ENCODE measurements at regions not wholly inside any gene's neighbourhood (a gene's known extent, or its start where the extent isn't known, plus 50 kb on each side); places are given as distances from the start of the nearest gene placed in this dataset.

DNA sequence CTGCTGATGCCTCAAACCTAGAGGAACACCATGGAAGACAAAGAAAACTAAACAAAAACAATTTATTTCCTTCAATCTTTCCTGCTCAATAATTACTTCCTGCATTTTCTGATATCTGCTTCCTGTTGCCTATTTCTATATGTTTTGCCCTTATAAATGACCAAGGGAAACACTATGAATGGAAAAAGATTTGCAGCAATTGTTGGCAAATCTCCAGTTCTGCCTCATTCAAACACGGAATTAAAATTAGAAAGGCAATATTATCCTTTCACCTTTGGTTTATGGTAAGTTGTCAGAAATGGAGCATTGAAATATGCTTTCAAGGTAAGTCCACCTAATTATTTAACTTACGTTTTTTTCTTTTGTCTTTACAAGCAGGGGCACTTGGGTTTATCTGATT, 552.2 kb upstream of the ANKRD30A start:
- no peaks in the 10 kb centered on the region for H4K20me1 ChIP-seq (ENCODE audit: insufficient read depth, low read length)
- H3K4me1 ChIP-seq (ENCODE audit: insufficient read depth, low read length), result peaks cover 3% of the 10 kb centered on the region
- no peak overlapping the region for H2AFZ ChIP-seq (ENCODE audit: low read depth, low read length)
- Mint-ChIP-seq H3K27ac (ENCODE audit: unreplicated experiment) (no peak overlapping the region), H3K4me3 (ENCODE audit: unreplicated experiment) (no peak overlapping the region), H3K36me3 (ENCODE audit: low read depth, unreplicated experiment) (no peaks in the 10 kb centered on the region), H3K9me3 (ENCODE audit: unreplicated experiment) (peaks cover 2% of the 10 kb centered on the region), H3K4me1 (ENCODE audit: low read depth, unreplicated experiment) (peaks cover 6% of the 10 kb centered on the region), H3K27me3 (ENCODE audit: low read depth, unreplicated experiment) (no peaks in the 10 kb centered on the region)
- no peak overlapping the region for H3K9ac ChIP-seq (ENCODE audit: low read length)
- no peak overlapping the region for H3K27ac ChIP-seq (ENCODE audit: low read depth, low read length)
- H3K36me3 ChIP-seq (ENCODE audit: insufficient read depth, low read length), result no peaks in the 10 kb centered on the region
- DNase-seq (ENCODE audit: low read depth), result no peak
- no peak for TF ChIP-seq EZH2 (IDR thresholded peaks at IDR 0.05; ENCODE audit: insufficient read depth, low read length)
- TF ChIP-seq, protein P1, sequence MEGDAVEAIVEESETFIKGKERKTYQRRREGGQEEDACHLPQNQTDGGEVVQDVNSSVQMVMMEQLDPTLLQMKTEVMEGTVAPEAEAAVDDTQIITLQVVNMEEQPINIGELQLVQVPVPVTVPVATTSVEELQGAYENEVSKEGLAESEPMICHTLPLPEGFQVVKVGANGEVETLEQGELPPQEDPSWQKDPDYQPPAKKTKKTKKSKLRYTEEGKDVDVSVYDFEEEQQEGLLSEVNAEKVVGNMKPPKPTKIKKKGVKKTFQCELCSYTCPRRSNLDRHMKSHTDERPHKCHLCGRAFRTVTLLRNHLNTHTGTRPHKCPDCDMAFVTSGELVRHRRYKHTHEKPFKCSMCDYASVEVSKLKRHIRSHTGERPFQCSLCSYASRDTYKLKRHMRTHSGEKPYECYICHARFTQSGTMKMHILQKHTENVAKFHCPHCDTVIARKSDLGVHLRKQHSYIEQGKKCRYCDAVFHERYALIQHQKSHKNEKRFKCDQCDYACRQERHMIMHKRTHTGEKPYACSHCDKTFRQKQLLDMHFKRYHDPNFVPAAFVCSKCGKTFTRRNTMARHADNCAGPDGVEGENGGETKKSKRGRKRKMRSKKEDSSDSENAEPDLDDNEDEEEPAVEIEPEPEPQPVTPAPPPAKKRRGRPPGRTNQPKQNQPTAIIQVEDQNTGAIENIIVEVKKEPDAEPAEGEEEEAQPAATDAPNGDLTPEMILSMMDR (IDR thresholded peaks at IDR 0.05; ENCODE audit: insufficient read depth, low read depth, low read length), result no peak
- no peak overlapping the region for H3K4me2 ChIP-seq (ENCODE audit: low read length)
- no peaks in the 10 kb centered on the region for H3K9me3 ChIP-seq (ENCODE audit: insufficient read depth, low read depth, low read length)
- H3K4me3 ChIP-seq (ENCODE audit: insufficient read depth, low read depth, low read length), result no peak overlapping the region
- H3K27me3 ChIP-seq (ENCODE audit: insufficient read depth, low read length), result no peaks in the 10 kb centered on the region
- FAIRE-seq, result no peak
- no peaks in the 10 kb centered on the region for H3K79me2 ChIP-seq (ENCODE audit: insufficient read depth, low read length)

DNA sequence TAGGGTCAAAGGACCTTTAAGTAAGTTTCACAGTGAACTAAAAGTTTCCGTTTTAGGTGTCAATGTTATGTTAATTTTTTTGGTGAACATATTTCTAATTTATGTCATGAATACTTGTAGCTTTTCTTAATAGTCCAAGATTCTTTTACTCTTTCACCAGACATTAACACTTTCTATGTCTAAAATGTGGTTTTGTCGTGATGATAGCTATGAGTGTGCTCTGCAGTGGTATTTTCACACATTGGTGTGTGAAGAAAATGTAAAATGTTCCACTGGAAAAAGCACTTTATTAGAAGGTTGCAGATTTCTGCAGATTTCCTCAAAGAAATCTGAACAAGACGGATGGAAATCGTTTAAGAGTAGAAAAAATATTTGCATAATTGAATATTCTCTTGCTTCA, 561.0 kb upstream of the ANKRD30A start:
- Histone ChIP-seq H4K20me1 (ENCODE audit: insufficient read depth, low read length) (no peaks in the 10 kb centered on the region), H3K4me3 (ENCODE audit: insufficient read depth, low read depth, low read length) (no peak overlapping the region), H3K4me2 (ENCODE audit: low read length) (no peak overlapping the region), H3K79me2 (ENCODE audit: insufficient read depth, low read length) (no peaks in the 10 kb centered on the region), H2AFZ (ENCODE audit: low read depth, low read length) (no peak overlapping the region), H3K9me3 (ENCODE audit: insufficient read depth, low read depth, low read length) (no peaks in the 10 kb centered on the region), H3K4me1 (ENCODE audit: insufficient read depth, low read length) (no peaks in the 10 kb centered on the region), H3K9ac (ENCODE audit: low read length) (no peak overlapping the region), H3K27me3 (ENCODE audit: insufficient read depth, low read length) (no peaks in the 10 kb centered on the region), H3K27ac (ENCODE audit: low read depth, low read length) (no peak overlapping the region), H3K36me3 (ENCODE audit: insufficient read depth, low read length) (no peaks in the 10 kb centered on the region)
- H3K4me3 Mint-ChIP-seq (ENCODE audit: unreplicated experiment), result no peak overlapping the region
- H3K27ac Mint-ChIP-seq (ENCODE audit: unreplicated experiment), result no peak overlapping the region
- H3K36me3 Mint-ChIP-seq (ENCODE audit: low read depth, unreplicated experiment), result no peaks in the 10 kb centered on the region
- no peak for TF ChIP-seq EZH2 (IDR thresholded peaks at IDR 0.05; ENCODE audit: insufficient read depth, low read length)
- TF ChIP-seq, protein P1 (IDR thresholded peaks at IDR 0.05; ENCODE audit: insufficient read depth, low read depth, low read length), result no peak
- H3K27me3 Mint-ChIP-seq (ENCODE audit: low read depth, unreplicated experiment), result no peaks in the 10 kb centered on the region
- H3K4me1 Mint-ChIP-seq (ENCODE audit: low read depth, unreplicated experiment), result no peaks in the 10 kb centered on the region
- H3K9me3 Mint-ChIP-seq (ENCODE audit: unreplicated experiment), result peaks cover 6% of the 10 kb centered on the region
- DNase-seq (ENCODE audit: low read depth) (no peak), FAIRE-seq (no peak)

DNA sequence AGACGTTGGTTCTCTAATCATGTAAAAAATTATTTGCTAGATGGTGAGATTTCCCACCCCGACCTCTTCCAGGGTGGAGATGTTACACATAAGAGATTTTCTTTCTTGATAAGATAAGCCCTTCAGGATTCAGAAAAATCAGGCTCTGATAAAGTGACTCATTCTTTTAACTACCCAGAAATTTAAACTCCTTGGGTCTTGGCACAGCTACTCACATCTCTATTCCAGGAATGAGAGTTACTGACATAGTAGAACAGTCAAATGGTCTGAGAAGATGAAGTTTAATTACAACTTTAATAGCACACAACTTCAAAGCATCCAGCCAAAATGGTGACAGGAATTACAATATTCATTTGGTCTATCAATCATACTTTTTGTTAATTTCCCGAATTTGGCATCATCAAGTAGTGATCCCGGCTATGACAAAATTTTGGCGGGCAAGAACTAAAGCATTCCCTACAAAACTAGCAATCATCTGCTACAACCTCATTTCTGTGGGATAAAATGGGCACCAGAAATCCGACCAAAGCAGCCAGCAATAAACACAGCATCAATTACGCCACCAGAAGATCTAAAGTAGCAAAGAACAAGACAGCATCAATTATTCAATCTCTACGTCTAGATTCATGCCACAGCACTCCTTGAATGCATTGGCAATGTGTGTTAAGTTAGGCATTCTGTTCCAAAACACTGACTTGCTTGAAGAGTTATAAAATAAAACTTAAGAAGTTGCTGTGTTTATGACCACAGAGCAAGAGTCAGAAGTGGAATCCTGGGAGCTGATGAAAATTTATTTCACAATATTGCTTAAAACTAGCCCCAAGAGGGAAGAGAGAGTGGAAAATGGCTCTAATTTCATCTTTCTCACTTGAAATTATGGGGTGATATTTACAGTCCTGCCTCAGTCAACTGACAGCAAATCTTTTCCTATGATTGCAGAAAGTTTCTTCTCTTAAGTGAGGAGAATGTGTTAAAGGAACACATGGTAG, 565.7 kb upstream of the ANKRD30A start:
- Histone ChIP-seq H3K27me3 (ENCODE audit: insufficient read depth, low read length) (no peaks in the 10 kb centered on the region), H2AFZ (ENCODE audit: low read depth, low read length) (no peak overlapping the region), H3K4me2 (ENCODE audit: low read length) (no peak overlapping the region), H3K9me3 (ENCODE audit: insufficient read depth, low read depth, low read length) (no peaks in the 10 kb centered on the region), H3K27ac (ENCODE audit: low read depth, low read length) (no peak overlapping the region), H3K36me3 (ENCODE audit: insufficient read depth, low read length) (no peaks in the 10 kb centered on the region), H3K79me2 (ENCODE audit: insufficient read depth, low read length) (no peaks in the 10 kb centered on the region), H3K4me3 (ENCODE audit: insufficient read depth, low read depth, low read length) (no peak overlapping the region), H3K4me1 (ENCODE audit: insufficient read depth, low read length) (no peaks in the 10 kb centered on the region), H4K20me1 (ENCODE audit: insufficient read depth, low read length) (no peaks in the 10 kb centered on the region), H3K9ac (ENCODE audit: low read length) (no peak overlapping the region)
- Mint-ChIP-seq H3K9me3 (ENCODE audit: unreplicated experiment) (no peaks in the 10 kb centered on the region), H3K27me3 (ENCODE audit: low read depth, unreplicated experiment) (no peaks in the 10 kb centered on the region), H3K36me3 (ENCODE audit: low read depth, unreplicated experiment) (no peaks in the 10 kb centered on the region), H3K4me1 (ENCODE audit: low read depth, unreplicated experiment) (no peaks in the 10 kb centered on the region), H3K27ac (ENCODE audit: unreplicated experiment) (no peak overlapping the region), H3K4me3 (ENCODE audit: unreplicated experiment) (no peak overlapping the region)
- FAIRE-seq (peak; percentile 45), DNase-seq (ENCODE audit: low read depth) (peak; percentile 52)
- no peak for TF ChIP-seq EZH2 (IDR thresholded peaks at IDR 0.05; ENCODE audit: insufficient read depth, low read length)
- TF ChIP-seq, protein P1 (IDR thresholded peaks at IDR 0.05; ENCODE audit: insufficient read depth, low read depth, low read length), result no peak

All from astrocyte (in vitro differentiated cells and primary cell).